Ovary (tissue), 7 donors: ENCODE measurements at regions not wholly inside any gene's neighbourhood (a gene's known extent, or its start where the extent isn't known, plus 50 kb on each side); places are given as distances from the start of the nearest gene placed in this dataset.

Experiments
- DNase-seq, 5 donors: peaks; one replicate each; pipeline ENCODE4 v3.0.0-alpha.2; 2019 to 2020
- H3K27ac ChIP-seq, 2 donors: fragments of 200-600 bp; one replicate each; pipeline versions ENCODE4 v1.5.1 to v1.8.0; 2019 to 2022
- H3K27me3 ChIP-seq: fragments of 200-600 bp; one replicate; pipeline ENCODE4 v1.8.0; 2022
- H3K36me3 ChIP-seq: fragments of 200-600 bp; sonication (generic); one replicate; pipeline ENCODE4 v1.5.1; 2019
- H3K4me1 ChIP-seq: one replicate; pipeline ENCODE4 v1.8.1; 2013; ENCODE audit warnings: mild to moderate bottlenecking, moderate library complexity; ENCODE audit not compliant: insufficient read depth
- H3K4me3 ChIP-seq: fragments of 200-600 bp; sonication (generic); one replicate; pipeline ENCODE4 v1.5.1; 2017
- H3K9me3 ChIP-seq, 2 donors: fragments of 200-600 bp in 1 of 2; sonication (generic) in 1 of 2; one replicate each; pipeline versions ENCODE4 v1.5.1 to v1.8.1; 2013 to 2019; ENCODE audit warnings: mild to moderate bottlenecking in 1 of 2, moderate library complexity in 1 of 2
- CTCF ChIP-seq, 3 donors: fragments of 450-650 bp in 2 of 3; fragments of 200-600 bp in 1 of 3; IDR thresholded peaks; one replicate each; pipeline versions ENCODE4 v1.5.1 to v1.8.0; 2016 to 2022; ENCODE audit warnings: antibody characterized with exemption in 3 of 3, mild to moderate bottlenecking in 1 of 3
- EP300 ChIP-seq: sonication (generic); formaldehyde crosslinking; IDR thresholded peaks from one replicate; pipeline ENCODE4 v1.6.1; 2017; ENCODE audit warnings: antibody characterized with exemption
- POLR2A ChIP-seq: fragments of 450-650 bp; IDR thresholded peaks from one replicate; pipeline ENCODE4 v1.6.1; 2017; ENCODE audit warnings: antibody characterized with exemption, mild to moderate bottlenecking, moderate library complexity
- whole genome bisulfite sequencing, 3 donors: extraction: QIAGEN DNeasy Blood & Tissue Kit in 1 of 3; methylation state at CpG; one replicate each; pipeline versions ENCODE4 v1.1.5 to v1.1.7; 2013 to 2017; 5-methylcytosine and 5-hydroxymethylcytosine counted together
- intact Hi-C, 4 donors: fragments of 100-400 bp; cut with DNase I; formaldehyde crosslinking; loops; one replicate each; pipeline versions ENCODE4 v1.11.0 to v1.15.1; 2022 to 2023
- donor health status: DM: no; HTN: no; CAD: no; lungs with moderate emphysema.
- donor health status: DM: no; HTN: no; CAD: no.
- donor health status: Bipolar disorder and iron deficiency.
- donor health status: DM: no; HTN: no; CAD: no.
- donor health status: DM: yes; HTN: yes; CAD: no.

- no peaks in the 10 kb centered on the region for H3K9me3 ChIP-seq
- no peaks in the 10 kb centered on the region for H3K4me1 ChIP-seq
- H3K36me3 ChIP-seq: no peaks in the 10 kb centered on the region
- H3K27me3 ChIP-seq: no peaks in the 10 kb centered on the region
- intact Hi-C loops: no loop called here
- no peak for DNase-seq
- no peak overlapping the region for H3K4me3 ChIP-seq
- WGBS, 3 donors: 53 to 57% (median 55%) methylated on average over 6 of the region's 6 CpGs
- TF ChIP-seq CTCF (IDR thresholded peaks at IDR 0.05) (no peak), EP300 (no peak), POLR2A (no peak)
- H3K27ac ChIP-seq: no peak overlapping the region
Observed at GRCh38 chr9:90325913-90326653, 316.5 kb downstream of the DIRAS2 start.

GRCh38 chr9:90330231-90330630, 312.4 kb downstream of the DIRAS2 start:
- 68 to 89% (median 89%) methylated on average over 3 of the region's 3 CpGs for WGBS, 3 donors
- Histone ChIP-seq H3K4me3 (no peak overlapping the region), H3K4me1 (no peaks in the 10 kb centered on the region), H3K9me3 (no peaks in the 10 kb centered on the region), H3K36me3 (no peaks in the 10 kb centered on the region), H3K27me3 (no peaks in the 10 kb centered on the region), H3K27ac (no peak overlapping the region)
- no peak for TF ChIP-seq POLR2A
- TF ChIP-seq CTCF (IDR thresholded peaks at IDR 0.05): no peak
- TF ChIP-seq EP300: no peak
- no peak for DNase-seq
- intact Hi-C loops: no loop called here

DNA sequence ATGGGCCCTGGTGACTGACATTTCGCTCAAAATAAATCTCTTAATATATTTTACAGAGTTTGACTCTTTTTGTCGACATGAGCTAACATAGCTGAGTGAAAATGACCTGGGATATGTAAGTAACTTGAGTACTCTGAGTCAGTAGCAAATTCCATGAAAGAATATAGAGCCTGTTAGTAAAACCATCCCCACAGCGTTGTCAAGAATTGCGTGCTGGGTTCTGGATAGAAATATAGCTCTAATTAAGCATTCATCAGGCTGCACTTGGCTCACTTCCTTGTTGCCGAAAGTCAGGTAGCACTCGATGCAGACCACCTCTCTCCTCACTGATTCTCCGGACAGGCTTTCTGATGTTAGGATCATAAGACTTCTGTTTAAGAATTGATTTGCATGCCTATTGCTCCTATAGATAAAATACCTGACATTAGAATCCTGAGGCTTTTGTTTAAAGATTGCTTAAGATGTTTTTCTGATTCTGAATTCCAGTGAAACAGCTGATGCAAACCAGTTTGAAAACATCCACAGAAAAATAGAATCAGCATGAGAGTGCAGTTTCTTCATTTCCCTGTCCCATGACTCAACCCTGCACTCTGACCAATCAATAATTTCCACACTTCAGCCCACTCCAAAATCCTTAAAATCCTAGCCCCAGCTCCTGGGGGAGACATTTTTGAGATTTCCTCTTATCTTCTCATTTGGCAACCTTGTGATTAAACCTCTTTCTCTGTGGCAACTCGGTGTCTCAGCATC, 310.6 kb downstream of the DIRAS2 start:
- no peak for TF ChIP-seq EP300
- TF ChIP-seq POLR2A: no peak
- TF ChIP-seq CTCF (IDR thresholded peaks at IDR 0.05): no peak

DNA sequence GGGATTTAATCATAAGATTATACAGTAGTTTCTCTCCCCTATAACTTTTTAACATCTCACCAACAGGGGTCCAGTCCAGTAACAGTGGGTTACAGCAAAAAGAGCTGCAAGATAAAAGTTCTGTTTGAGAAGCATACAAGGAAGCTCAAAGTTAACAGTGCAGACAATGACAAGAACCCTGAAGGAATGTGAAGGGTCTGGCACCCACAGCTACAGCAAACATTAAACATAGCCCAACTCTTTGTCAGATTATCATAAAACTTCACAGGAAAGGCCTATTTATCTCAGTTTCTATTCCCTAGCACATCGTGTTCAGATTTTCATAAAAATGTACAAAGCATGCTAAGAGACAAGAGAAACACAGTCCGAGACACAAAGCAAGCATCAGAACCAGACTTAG, 309.4 kb downstream of the DIRAS2 start:
- no peaks in the 10 kb centered on the region for H3K9me3 ChIP-seq
- TF ChIP-seq POLR2A: no peak
- no peak overlapping the region for H3K27ac ChIP-seq
- intact Hi-C loops: no loop called here
- H3K4me1 ChIP-seq: no peaks in the 10 kb centered on the region
- DNase-seq: no peak
- H3K4me3 ChIP-seq: no peak overlapping the region
- H3K36me3 ChIP-seq: no peaks in the 10 kb centered on the region
- 28 to 44% (median 35%) methylated on average over 2 of the region's 2 CpGs for WGBS, 3 donors
- H3K27me3 ChIP-seq: no peaks in the 10 kb centered on the region

More for the DNA sequence above, 310.6 kb downstream of the DIRAS2 start:
- no peaks in the 10 kb centered on the region for H3K9me3 ChIP-seq
- 49 to 59% (median 52%) methylated on average over 8 of the region's 8 CpGs for WGBS, 3 donors
- no peak overlapping the region for H3K27ac ChIP-seq
- no peaks in the 10 kb centered on the region for H3K36me3 ChIP-seq
- intact Hi-C loops: no loop called here
- no peak overlapping the region for H3K4me3 ChIP-seq
- H3K27me3 ChIP-seq: no peaks in the 10 kb centered on the region
- no peaks in the 10 kb centered on the region for H3K4me1 ChIP-seq
- DNase-seq: no peak

DNA sequence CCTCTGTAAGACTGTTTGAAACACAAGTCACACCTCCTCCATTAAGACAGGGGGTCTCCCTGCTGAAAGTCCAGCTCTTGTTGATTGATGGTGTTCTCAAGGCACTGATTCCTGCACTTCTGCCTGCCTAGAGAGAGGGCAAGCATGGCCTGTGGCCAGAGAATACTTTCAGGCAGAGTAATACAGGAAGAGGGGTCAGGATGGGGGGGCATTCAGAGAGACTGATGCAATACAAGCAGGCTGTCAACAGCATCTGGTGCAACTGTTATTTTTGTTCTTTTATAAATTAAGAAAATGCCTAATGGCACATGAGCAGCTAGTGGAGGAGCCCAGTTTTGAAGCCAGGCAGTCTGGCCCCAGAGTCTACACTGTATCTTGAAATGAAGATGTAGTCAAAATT, 302.2 kb downstream of the DIRAS2 start:
- Histone ChIP-seq H3K36me3 (no peaks in the 10 kb centered on the region), H3K9me3 (no peaks in the 10 kb centered on the region), H3K27me3 (no peaks in the 10 kb centered on the region), H3K27ac (no peak overlapping the region), H3K4me3 (no peak overlapping the region), H3K4me1 (no peaks in the 10 kb centered on the region)
- intact Hi-C loops: no loop called here
- no peak for DNase-seq
- TF ChIP-seq EP300 (no peak), CTCF (IDR thresholded peaks at IDR 0.05) (no peak), POLR2A (no peak)
